GM19023 (cell line): ENCODE measurements at regions not wholly inside any gene's neighbourhood (a gene's known extent, or its start where the extent isn't known, plus 50 kb on each side); places are given as distances from the start of the nearest gene placed in this dataset.
"Not testable (repeated sequence)": the region's sequence is repeated elsewhere in the genome, so short reads cannot be mapped to it uniquely, and the experiment has no call there.

Experiments used
- ATAC-seq: cut with Tn5 transposase; IDR thresholded peaks from one replicate; pipeline ENCODE4 v1.9.1; 2021; ENCODE audit warnings: mild to moderate bottlenecking, moderate library complexity; ENCODE audit not compliant: unreplicated experiment

GRCh38 chr2:89756616-89757015 lies 1065.1 kb downstream of the RPIA start:
- ATAC-seq = not testable (repeated sequence)

- ATAC-seq = not testable (repeated sequence)
These were observed 1067.0 kb downstream of the RPIA start for GRCh38 chr2:89758332-89759026.

- not testable (repeated sequence) for ATAC-seq
These were observed 1069.3 kb downstream of the RPIA start for GRCh38 chr2:89760762-89761161.

GRCh38 chr2:89761171-89761570 lies 1069.7 kb downstream of the RPIA start:
- ATAC-seq = not testable (repeated sequence)

- ATAC-seq = not testable (repeated sequence)
These were observed 1070.4 kb downstream of the RPIA start for GRCh38 chr2:89761863-89762262.

GRCh38 chr2:89762461-89763253 lies 1071.2 kb downstream of the RPIA start:
- not testable (repeated sequence) for ATAC-seq

- ATAC-seq = no peak
These were observed 1071.7 kb downstream of the RPIA start for GRCh38 chr2:89763254-89763580.

- no peak for ATAC-seq
These were observed 1072.4 kb downstream of the RPIA start for GRCh38 chr2:89763581-89764485.

GRCh38 chr2:89764571-89765360 lies 1073.3 kb downstream of the RPIA start:
- not testable (repeated sequence) for ATAC-seq

GRCh38 chr2:89765361-89765718 lies 1073.9 kb downstream of the RPIA start:
- ATAC-seq = not testable (repeated sequence)

- not testable (repeated sequence) for ATAC-seq
These were observed 1074.9 kb downstream of the RPIA start for GRCh38 chr2:89766141-89766990.

GRCh38 chr2:89767058-89767457 lies 1075.6 kb downstream of the RPIA start:
- ATAC-seq = not testable (repeated sequence)

GRCh38 chr2:89767572-89768435 lies 1076.3 kb downstream of the RPIA start:
- no peak for ATAC-seq

- no peak for ATAC-seq
These were observed 1084.4 kb downstream of the RPIA start for GRCh38 chr2:89775885-89776284.

GRCh38 chr2:89780318-89780717 lies 1088.8 kb downstream of the RPIA start:
- no peak for ATAC-seq

- ATAC-seq = no peak
These were observed 1090.5 kb downstream of the RPIA start for GRCh38 chr2:89781962-89782361.

- ATAC-seq = no peak
These were observed 1093.5 kb downstream of the RPIA start for GRCh38 chr2:89784960-89785359.

GRCh38 chr2:89785528-89785927 lies 1094.1 kb downstream of the RPIA start:
- not testable (repeated sequence) for ATAC-seq

- not testable (repeated sequence) for ATAC-seq
These were observed 1095.2 kb downstream of the RPIA start for GRCh38 chr2:89786642-89787041.
